DND-41 (cell line): ENCODE measurements at regions not wholly inside any gene's neighbourhood (a gene's known extent, or its start where the extent isn't known, plus 50 kb on each side); places are given as distances from the start of the nearest gene placed in this dataset.

ENCODE experiments used
- CTCF ChIP-seq: IDR thresholded peaks from 2 replicates; pipeline ENCODE4 v1.5.1; 2012; ENCODE audit warnings: borderline replicate concordance, low read length, moderate library complexity, mild to moderate bottlenecking; ENCODE audit not compliant: poor library complexity, severe bottlenecking; ENCODE audit errors: extremely low read depth
- EZH2 ChIP-seq: IDR thresholded peaks from 3 replicates; pipeline ENCODE4 v1.6.1; 2012; ENCODE audit warnings: borderline replicate concordance, low read depth, mild to moderate bottlenecking, moderate library complexity, low read length, inconsistent platforms; ENCODE audit not compliant: severe bottlenecking

DNA sequence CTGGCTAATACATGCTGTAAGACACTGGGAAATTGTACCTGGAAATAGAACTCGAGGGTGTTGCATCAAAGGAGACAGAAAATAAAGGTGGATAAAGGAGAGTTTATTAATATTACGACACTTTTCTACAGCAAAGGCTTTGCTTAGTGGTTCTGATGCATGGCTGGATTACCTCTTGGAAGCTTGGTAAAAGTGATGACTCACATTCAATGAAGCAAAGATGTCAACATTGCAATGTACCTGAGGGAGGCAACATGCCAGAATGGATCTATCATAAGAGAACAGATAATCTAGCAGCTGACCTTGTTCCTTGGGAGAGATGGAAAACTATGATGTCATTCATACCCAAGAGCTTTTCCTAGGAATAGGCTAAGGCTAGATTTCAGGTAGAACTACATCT lies 735.1 kb upstream of the DIAPH2 start:
- TF ChIP-seq CTCF (no peak), EZH2 (no peak)
